ENCODE measurements at regions not wholly inside any gene's neighbourhood (a gene's known extent, or its start where the extent isn't known, plus 50 kb on each side); places are given as distances from the start of the nearest gene placed in this dataset.

DNA sequence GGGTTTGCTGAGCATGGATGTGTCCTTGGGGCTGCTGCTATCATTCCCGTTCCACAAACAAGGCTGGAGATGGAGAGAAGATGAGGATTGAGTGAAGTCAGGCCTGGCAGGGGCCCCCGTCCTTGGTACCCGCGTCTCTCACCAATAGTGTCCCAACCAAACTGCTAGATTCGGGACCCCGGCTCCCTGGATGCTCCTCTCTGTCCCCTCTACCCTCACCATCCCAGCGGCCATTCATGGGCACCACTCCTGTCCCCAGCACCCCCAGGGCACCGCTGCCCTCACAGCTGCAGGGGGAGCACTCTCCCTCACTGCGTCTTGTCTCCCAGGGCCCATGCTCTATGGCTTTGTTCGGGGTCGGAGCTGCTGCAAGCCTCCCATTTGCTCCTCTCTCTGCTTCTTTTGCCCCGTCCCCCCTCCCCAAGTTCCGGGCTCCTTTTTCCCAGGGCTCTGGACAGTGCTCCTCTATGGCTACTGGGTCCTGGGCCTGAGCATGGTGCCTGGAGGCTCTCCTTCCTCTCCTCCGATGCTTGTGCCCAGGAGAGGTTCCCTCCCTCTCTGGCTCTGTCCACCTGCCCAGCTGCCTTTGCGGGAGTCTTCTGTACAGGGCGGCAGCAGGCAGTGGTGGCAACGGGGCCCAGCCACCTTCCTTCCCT is 219.5 kb downstream of the TEX29 start:
- H3K4me3 ChIP-seq (ENCODE audit: insufficient read depth, low read depth, low read length), result no peak overlapping the region
- H3K27ac ChIP-seq (ENCODE audit: low read depth, low read length), result no peak overlapping the region
- Mint-ChIP-seq H3K27ac (ENCODE audit: unreplicated experiment) (no peak overlapping the region), H3K27me3 (ENCODE audit: low read depth, unreplicated experiment) (peaks cover 83% of the 10 kb centered on the region), H3K36me3 (ENCODE audit: low read depth, unreplicated experiment) (no peaks in the 10 kb centered on the region), H3K4me1 (ENCODE audit: low read depth, unreplicated experiment) (no peaks in the 10 kb centered on the region), H3K9me3 (ENCODE audit: unreplicated experiment) (peaks cover 7% of the 10 kb centered on the region), H3K4me3 (ENCODE audit: unreplicated experiment) (no peak overlapping the region)
- peaks cover 4% of the 10 kb centered on the region for H3K9me3 ChIP-seq (ENCODE audit: insufficient read depth, low read depth, low read length)
- FAIRE-seq, result no peak
- no peaks in the 10 kb centered on the region for H3K4me1 ChIP-seq (ENCODE audit: insufficient read depth, low read length)
- no peak overlapping the region for H3K4me2 ChIP-seq (ENCODE audit: low read length)
- no peak for DNase-seq (ENCODE audit: low read depth)
- no peak overlapping the region for H3K9ac ChIP-seq (ENCODE audit: low read length)
- H3K79me2 ChIP-seq (ENCODE audit: insufficient read depth, low read length), result no peaks in the 10 kb centered on the region
- no peaks in the 10 kb centered on the region for H4K20me1 ChIP-seq (ENCODE audit: insufficient read depth, low read length)
- H3K27me3 ChIP-seq (ENCODE audit: insufficient read depth, low read length), result peaks cover 8% of the 10 kb centered on the region
- no peaks in the 10 kb centered on the region for H3K36me3 ChIP-seq (ENCODE audit: insufficient read depth, low read length)
- H2AFZ ChIP-seq (ENCODE audit: low read depth, low read length), result no peak overlapping the region
- TF ChIP-seq, protein P1, sequence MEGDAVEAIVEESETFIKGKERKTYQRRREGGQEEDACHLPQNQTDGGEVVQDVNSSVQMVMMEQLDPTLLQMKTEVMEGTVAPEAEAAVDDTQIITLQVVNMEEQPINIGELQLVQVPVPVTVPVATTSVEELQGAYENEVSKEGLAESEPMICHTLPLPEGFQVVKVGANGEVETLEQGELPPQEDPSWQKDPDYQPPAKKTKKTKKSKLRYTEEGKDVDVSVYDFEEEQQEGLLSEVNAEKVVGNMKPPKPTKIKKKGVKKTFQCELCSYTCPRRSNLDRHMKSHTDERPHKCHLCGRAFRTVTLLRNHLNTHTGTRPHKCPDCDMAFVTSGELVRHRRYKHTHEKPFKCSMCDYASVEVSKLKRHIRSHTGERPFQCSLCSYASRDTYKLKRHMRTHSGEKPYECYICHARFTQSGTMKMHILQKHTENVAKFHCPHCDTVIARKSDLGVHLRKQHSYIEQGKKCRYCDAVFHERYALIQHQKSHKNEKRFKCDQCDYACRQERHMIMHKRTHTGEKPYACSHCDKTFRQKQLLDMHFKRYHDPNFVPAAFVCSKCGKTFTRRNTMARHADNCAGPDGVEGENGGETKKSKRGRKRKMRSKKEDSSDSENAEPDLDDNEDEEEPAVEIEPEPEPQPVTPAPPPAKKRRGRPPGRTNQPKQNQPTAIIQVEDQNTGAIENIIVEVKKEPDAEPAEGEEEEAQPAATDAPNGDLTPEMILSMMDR (IDR thresholded peaks at IDR 0.05; ENCODE audit: insufficient read depth, low read depth, low read length), result no peak
- no peak for TF ChIP-seq EZH2 (IDR thresholded peaks at IDR 0.05; ENCODE audit: insufficient read depth, low read length)

DNA sequence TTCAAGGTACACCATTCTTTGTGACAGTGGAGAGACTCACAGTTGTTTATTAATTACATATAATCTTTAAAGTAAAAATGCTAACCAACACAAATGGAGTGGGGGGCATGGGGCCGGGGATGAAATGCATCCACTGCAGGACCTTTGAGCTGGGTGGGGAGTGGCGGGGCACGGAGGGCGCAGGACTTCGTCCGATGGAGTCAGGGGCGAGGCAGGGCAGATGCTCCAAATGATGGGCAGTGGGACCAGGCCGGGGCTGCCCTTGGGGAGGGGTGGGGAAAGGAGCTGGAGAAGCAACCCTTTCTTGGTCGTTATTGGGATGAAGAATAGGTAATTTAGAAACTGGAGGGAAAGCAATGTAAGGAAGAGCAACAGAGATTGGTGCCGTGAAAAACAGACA is 220.0 kb downstream of the TEX29 start:
- no peak for TF ChIP-seq EZH2 (IDR thresholded peaks at IDR 0.05; ENCODE audit: insufficient read depth, low read length)
- no peak overlapping the region for H3K4me3 Mint-ChIP-seq (ENCODE audit: unreplicated experiment)
- H3K4me1 Mint-ChIP-seq (ENCODE audit: low read depth, unreplicated experiment), result no peaks in the 10 kb centered on the region
- H3K9me3 ChIP-seq (ENCODE audit: insufficient read depth, low read depth, low read length), result peaks cover 4% of the 10 kb centered on the region
- H3K4me3 ChIP-seq (ENCODE audit: insufficient read depth, low read depth, low read length), result no peak overlapping the region
- H4K20me1 ChIP-seq (ENCODE audit: insufficient read depth, low read length), result no peaks in the 10 kb centered on the region
- no peak for DNase-seq (ENCODE audit: low read depth)
- H3K27ac Mint-ChIP-seq (ENCODE audit: unreplicated experiment), result no peak overlapping the region
- no peak overlapping the region for H3K4me2 ChIP-seq (ENCODE audit: low read length)
- no peak overlapping the region for H3K9ac ChIP-seq (ENCODE audit: low read length)
- peaks cover 78% of the 10 kb centered on the region for H3K27me3 Mint-ChIP-seq (ENCODE audit: low read depth, unreplicated experiment)
- peaks cover 6% of the 10 kb centered on the region for H3K27me3 ChIP-seq (ENCODE audit: insufficient read depth, low read length)
- no peak for FAIRE-seq
- no peak overlapping the region for H3K27ac ChIP-seq (ENCODE audit: low read depth, low read length)
- peaks cover 9% of the 10 kb centered on the region for H3K9me3 Mint-ChIP-seq (ENCODE audit: unreplicated experiment)
- H3K36me3 Mint-ChIP-seq (ENCODE audit: low read depth, unreplicated experiment), result no peaks in the 10 kb centered on the region
- H3K79me2 ChIP-seq (ENCODE audit: insufficient read depth, low read length), result no peaks in the 10 kb centered on the region
- H2AFZ ChIP-seq (ENCODE audit: low read depth, low read length), result no peak overlapping the region
- H3K36me3 ChIP-seq (ENCODE audit: insufficient read depth, low read length), result no peaks in the 10 kb centered on the region
- H3K4me1 ChIP-seq (ENCODE audit: insufficient read depth, low read length), result no peaks in the 10 kb centered on the region

DNA sequence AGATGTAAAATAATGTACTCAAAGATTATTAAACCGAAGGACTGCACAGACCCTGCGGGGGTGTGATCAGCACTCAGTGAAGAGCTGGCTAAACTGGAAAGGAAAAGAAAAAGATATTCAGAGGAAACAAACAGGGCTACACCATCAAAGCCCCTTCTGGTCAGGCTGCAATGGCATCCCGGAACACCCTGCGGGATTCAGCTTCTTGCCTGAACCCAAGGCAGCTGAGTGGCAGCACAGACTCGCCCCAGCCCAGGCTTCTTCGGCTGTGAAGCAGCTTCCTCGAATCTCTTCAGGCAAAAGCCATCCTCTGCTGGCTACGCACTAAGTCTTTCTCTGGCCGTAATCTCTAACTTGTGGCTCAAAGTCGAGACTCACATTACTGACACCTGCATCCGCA is 220.9 kb downstream of the TEX29 start:
- Histone ChIP-seq H4K20me1 (ENCODE audit: insufficient read depth, low read length) (no peaks in the 10 kb centered on the region), H3K27me3 (ENCODE audit: insufficient read depth, low read length) (peaks cover 3% of the 10 kb centered on the region), H3K4me1 (ENCODE audit: insufficient read depth, low read length) (no peaks in the 10 kb centered on the region), H3K9me3 (ENCODE audit: insufficient read depth, low read depth, low read length) (peaks cover 5% of the 10 kb centered on the region), H2AFZ (ENCODE audit: low read depth, low read length) (no peak overlapping the region), H3K36me3 (ENCODE audit: insufficient read depth, low read length) (no peaks in the 10 kb centered on the region), H3K4me3 (ENCODE audit: insufficient read depth, low read depth, low read length) (no peak overlapping the region), H3K9ac (ENCODE audit: low read length) (no peak overlapping the region), H3K79me2 (ENCODE audit: insufficient read depth, low read length) (no peaks in the 10 kb centered on the region), H3K4me2 (ENCODE audit: low read length) (no peak overlapping the region), H3K27ac (ENCODE audit: low read depth, low read length) (no peak overlapping the region)
- H3K4me1 Mint-ChIP-seq (ENCODE audit: low read depth, unreplicated experiment), result no peaks in the 10 kb centered on the region
- FAIRE-seq (no peak), DNase-seq (ENCODE audit: low read depth) (no peak)
- H3K27me3 Mint-ChIP-seq (ENCODE audit: low read depth, unreplicated experiment), result peaks cover 72% of the 10 kb centered on the region
- H3K27ac Mint-ChIP-seq (ENCODE audit: unreplicated experiment), result no peak overlapping the region
- H3K36me3 Mint-ChIP-seq (ENCODE audit: low read depth, unreplicated experiment), result no peaks in the 10 kb centered on the region
- peaks cover 15% of the 10 kb centered on the region for H3K9me3 Mint-ChIP-seq (ENCODE audit: unreplicated experiment)
- TF ChIP-seq, protein P1 (IDR thresholded peaks at IDR 0.05; ENCODE audit: insufficient read depth, low read depth, low read length), result no peak
- TF ChIP-seq EZH2 (IDR thresholded peaks at IDR 0.05; ENCODE audit: insufficient read depth, low read length), result no peak
- no peak overlapping the region for H3K4me3 Mint-ChIP-seq (ENCODE audit: unreplicated experiment)
